ENCODE measurements at regions not wholly inside any gene's neighbourhood (a gene's known extent, or its start where the extent isn't known, plus 50 kb on each side); places are given as distances from the start of the nearest gene placed in this dataset.

DNA sequence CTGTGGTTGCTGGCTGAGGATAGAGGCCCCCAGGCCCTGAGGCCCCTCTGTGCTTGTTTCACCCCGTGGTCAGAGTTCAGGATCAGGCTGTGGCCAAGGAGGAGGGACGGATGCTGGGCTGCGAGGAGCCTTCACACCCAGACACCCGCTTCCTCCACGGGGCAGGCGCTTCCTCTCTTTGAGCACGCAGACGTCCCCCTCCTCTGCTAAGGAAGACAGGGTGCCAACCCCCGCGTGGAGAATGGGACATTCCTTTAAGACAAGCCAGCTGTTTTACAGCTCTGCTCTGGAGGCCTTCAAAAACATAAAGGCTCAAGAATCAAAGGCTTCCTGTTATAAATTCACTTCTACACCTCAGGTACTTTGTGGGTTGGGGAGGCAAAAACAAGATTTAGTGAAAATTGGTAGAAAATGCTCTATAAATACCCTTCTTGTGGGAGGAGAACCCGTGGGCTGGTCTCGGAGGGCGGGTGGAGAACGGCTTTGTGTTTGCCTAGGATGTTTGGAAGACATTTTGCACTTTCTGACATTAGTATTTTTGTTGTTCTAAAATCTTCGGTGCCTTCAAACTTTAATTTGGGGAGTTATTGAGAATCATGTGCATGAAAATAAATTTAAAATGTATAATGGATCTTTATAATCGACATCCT is 60.8 kb upstream of the FOXF1 start:
- intact Hi-C loops (cut with DNase I): no loop called here
- Histone ChIP-seq H3K27ac (no peak overlapping the region), H3K4me1 (no peaks in the 10 kb centered on the region), H3K36me3 (no peaks in the 10 kb centered on the region), H3K4me3 (no peak overlapping the region), H3K27me3 (no peaks in the 10 kb centered on the region), H3K9me3 (no peaks in the 10 kb centered on the region)
- TF ChIP-seq CTCF (IDR thresholded peaks at IDR 0.05) (no peak), POLR2A (IDR thresholded peaks at IDR 0.05) (no peak)
- 27% methylated on average over 12 of the region's 16 CpGs for WGBS (ENCODE audit: insufficient coverage, low coverage, low lambda C conversion rate, missing lambda C conversion rate)
- no peak for ATAC-seq
- DNase-seq: no peak

GRCh38 chr16:86450691-86451090 is 59.6 kb upstream of the FOXF1 start:
- Histone ChIP-seq H3K9me3 (no peaks in the 10 kb centered on the region), H3K36me3 (no peaks in the 10 kb centered on the region), H3K27ac (no peak overlapping the region), H3K27me3 (no peaks in the 10 kb centered on the region), H3K4me1 (no peaks in the 10 kb centered on the region), H3K4me3 (no peak overlapping the region)
- TF ChIP-seq POLR2A (IDR thresholded peaks at IDR 0.05) (no peak), CTCF (IDR thresholded peaks at IDR 0.05) (no peak)
- ATAC-seq (no peak), DNase-seq (no peak)
- intact Hi-C loops (cut with DNase I): no loop called here
- no CpG with 5 or more reads among the region's 2 CpGs for WGBS (ENCODE audit: insufficient coverage, low coverage, low lambda C conversion rate, missing lambda C conversion rate)

GRCh38 chr16:86452451-86452850 is 57.9 kb upstream of the FOXF1 start:
- Histone ChIP-seq H3K36me3 (no peaks in the 10 kb centered on the region), H3K27ac (no peak overlapping the region), H3K27me3 (no peaks in the 10 kb centered on the region), H3K9me3 (no peaks in the 10 kb centered on the region), H3K4me3 (no peak overlapping the region), H3K4me1 (no peaks in the 10 kb centered on the region)
- TF ChIP-seq POLR2A (IDR thresholded peaks at IDR 0.05) (no peak), CTCF (IDR thresholded peaks at IDR 0.05) (no peak)
- no CpG with 5 or more reads among the region's 2 CpGs for WGBS (ENCODE audit: insufficient coverage, low coverage, low lambda C conversion rate, missing lambda C conversion rate)
- no peak for ATAC-seq
- intact Hi-C loops (cut with DNase I): no loop called here
- no peak for DNase-seq

- Histone ChIP-seq H3K27ac (no peak overlapping the region), H3K36me3 (no peaks in the 10 kb centered on the region), H3K4me3 (no peak overlapping the region), H3K4me1 (no peaks in the 10 kb centered on the region), H3K27me3 (no peaks in the 10 kb centered on the region), H3K9me3 (no peaks in the 10 kb centered on the region)
- intact Hi-C loops (cut with DNase I): no loop called here
- TF ChIP-seq POLR2A (IDR thresholded peaks at IDR 0.05) (no peak), CTCF (IDR thresholded peaks at IDR 0.05) (no peak)
- ATAC-seq (no peak), DNase-seq (no peak)
- WGBS (ENCODE audit: insufficient coverage, low coverage, low lambda C conversion rate, missing lambda C conversion rate): 67% methylated on average over 10 of the region's 10 CpGs
These were observed 55.2 kb upstream of the FOXF1 start for GRCh38 chr16:86455116-86455515.

- WGBS (ENCODE audit: insufficient coverage, low coverage, low lambda C conversion rate, missing lambda C conversion rate): 82% methylated on average over 6 of the region's 14 CpGs
- no peaks in the 10 kb centered on the region for H3K9me3 ChIP-seq
- intact Hi-C loops (cut with DNase I): no loop called here
- DNase-seq (no peak), ATAC-seq (no peak)
- H3K27ac ChIP-seq: no peak overlapping the region
- TF ChIP-seq POLR2A (IDR thresholded peaks at IDR 0.05): no peak
- no peak for TF ChIP-seq CTCF (IDR thresholded peaks at IDR 0.05)
- no peaks in the 10 kb centered on the region for H3K36me3 ChIP-seq
- H3K4me1 ChIP-seq: no peaks in the 10 kb centered on the region
- H3K27me3 ChIP-seq: no peaks in the 10 kb centered on the region
- H3K4me3 ChIP-seq: no peak overlapping the region
These were observed 54.7 kb upstream of the FOXF1 start for GRCh38 chr16:86455640-86456039.
